AG04450 (cell line): ENCODE measurements at regions not wholly inside any gene's neighbourhood (a gene's known extent, or its start where the extent isn't known, plus 50 kb on each side); places are given as distances from the start of the nearest gene placed in this dataset.

ENCODE experiments used
- CTCF ChIA-PET: fragments of 300-600, 350-600 bp; formaldehyde crosslinking; extraction: SDS; loops from one replicate; lab custom pipeline; 2022; ENCODE audit warnings: antibody characterized with exemption, inconsistent platforms; lab: Charles Lee
- POLR2A ChIA-PET: fragments of 350-600 bp; formaldehyde crosslinking; extraction: SDS; loops from one replicate; lab custom pipeline; 2021; ENCODE audit warnings: antibody characterized with exemption, inconsistent platforms; lab: Yijun Ruan, JAX
- DNase-seq: peaks from one replicate; pipeline ENCODE4 v3.0.0-alpha.2; 2011; ENCODE audit warnings: low read depth, low spot score
- H3K27ac ChIP-seq: one replicate; pipeline ENCODE4 v1.5.1; 2012; ENCODE audit warnings: low read depth, low read length, control low read depth
- H3K27me3 ChIP-seq: one replicate; pipeline ENCODE4 v1.6.0; 2012; ENCODE audit warnings: low read length; ENCODE audit not compliant: control insufficient read depth, insufficient read depth
- H3K4me3 ChIP-seq: 2 replicates; pipeline ENCODE4 v1.5.1; 2011; ENCODE audit warnings: mild to moderate bottlenecking, low read depth, low read length, control low read depth
- H3K9me3 ChIP-seq: 2 replicates; pipeline ENCODE4 v1.5.1; 2012; ENCODE audit warnings: low read length; ENCODE audit not compliant: control insufficient read depth, insufficient read depth
- TF ChIP-seq, protein P1 (sequence below): IDR thresholded peaks from 2 replicates; pipeline ENCODE4 v1.5.1; 2011; ENCODE audit warnings: low read depth, low read length, control low read depth, inconsistent platforms

DNA sequence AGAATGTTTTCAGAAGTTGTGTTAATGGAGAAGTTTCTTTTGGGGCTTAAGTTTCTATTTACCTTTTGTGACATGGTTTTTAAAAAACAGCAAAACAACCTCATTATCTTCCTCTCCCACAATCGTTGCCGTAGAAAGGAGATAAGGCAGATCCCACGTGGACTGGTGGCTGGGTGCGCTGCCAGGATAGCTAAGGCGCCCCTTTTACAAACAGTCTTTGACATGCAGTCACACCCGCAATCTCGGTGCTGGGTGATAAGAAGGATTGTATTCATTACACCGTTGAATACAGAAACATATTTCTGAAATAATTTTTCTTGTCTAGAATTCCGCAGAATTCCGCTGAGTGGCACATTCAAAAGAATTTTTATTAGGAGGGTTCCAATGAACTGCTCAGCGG is 271.1 kb downstream of the UQCRFS1 start:
- no peak overlapping the region for H3K4me3 ChIP-seq
- H3K9me3 ChIP-seq, result peaks cover 12% of the 10 kb centered on the region
- no peak overlapping the region for H3K27ac ChIP-seq
- no peaks in the 10 kb centered on the region for H3K27me3 ChIP-seq
- TF ChIP-seq, protein P1, sequence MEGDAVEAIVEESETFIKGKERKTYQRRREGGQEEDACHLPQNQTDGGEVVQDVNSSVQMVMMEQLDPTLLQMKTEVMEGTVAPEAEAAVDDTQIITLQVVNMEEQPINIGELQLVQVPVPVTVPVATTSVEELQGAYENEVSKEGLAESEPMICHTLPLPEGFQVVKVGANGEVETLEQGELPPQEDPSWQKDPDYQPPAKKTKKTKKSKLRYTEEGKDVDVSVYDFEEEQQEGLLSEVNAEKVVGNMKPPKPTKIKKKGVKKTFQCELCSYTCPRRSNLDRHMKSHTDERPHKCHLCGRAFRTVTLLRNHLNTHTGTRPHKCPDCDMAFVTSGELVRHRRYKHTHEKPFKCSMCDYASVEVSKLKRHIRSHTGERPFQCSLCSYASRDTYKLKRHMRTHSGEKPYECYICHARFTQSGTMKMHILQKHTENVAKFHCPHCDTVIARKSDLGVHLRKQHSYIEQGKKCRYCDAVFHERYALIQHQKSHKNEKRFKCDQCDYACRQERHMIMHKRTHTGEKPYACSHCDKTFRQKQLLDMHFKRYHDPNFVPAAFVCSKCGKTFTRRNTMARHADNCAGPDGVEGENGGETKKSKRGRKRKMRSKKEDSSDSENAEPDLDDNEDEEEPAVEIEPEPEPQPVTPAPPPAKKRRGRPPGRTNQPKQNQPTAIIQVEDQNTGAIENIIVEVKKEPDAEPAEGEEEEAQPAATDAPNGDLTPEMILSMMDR, result no peak
- ChIA-PET POLR2A (no interaction called here), CTCF (no interaction called here)
- DNase-seq, result no peak

DNA sequence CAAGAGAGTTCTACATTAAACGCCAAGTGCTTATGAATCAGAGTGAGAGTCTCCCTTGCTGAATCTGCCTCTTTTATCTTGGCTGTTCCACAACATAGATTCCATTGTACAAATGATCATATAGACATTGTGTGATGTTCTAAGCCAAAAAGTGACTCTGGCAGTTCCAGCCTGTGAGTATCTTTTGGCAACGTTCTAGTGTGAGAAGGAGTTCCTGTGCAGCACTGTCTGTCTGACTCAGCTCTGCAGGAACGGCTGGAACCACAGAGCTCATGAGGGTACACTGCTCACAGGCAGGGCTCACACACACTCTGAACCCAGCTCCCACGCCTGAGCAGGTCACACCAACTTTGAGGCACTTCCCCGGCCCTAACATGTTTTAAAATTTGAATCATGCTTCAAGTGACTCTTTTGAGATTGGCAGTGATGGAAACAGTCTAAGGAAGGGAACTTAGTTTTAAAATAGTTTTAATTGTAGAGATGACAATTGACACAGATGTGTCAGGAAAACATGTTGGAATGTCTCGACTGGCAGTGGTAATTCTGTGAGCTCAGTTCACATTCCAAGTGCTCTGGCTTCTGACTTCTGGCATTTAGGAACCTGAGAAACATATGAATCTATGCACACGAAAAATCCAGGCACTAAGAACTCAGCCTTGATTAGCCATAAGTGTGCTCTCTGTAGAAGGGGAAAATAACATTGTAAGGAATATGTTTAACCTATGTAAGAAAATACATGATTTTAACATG is 272.0 kb downstream of the UQCRFS1 start:
- CTCF ChIA-PET, result no interaction called here
- Histone ChIP-seq H3K27me3 (no peaks in the 10 kb centered on the region), H3K27ac (no peak overlapping the region), H3K9me3 (peaks cover 7% of the 10 kb centered on the region), H3K4me3 (no peak overlapping the region)
- TF ChIP-seq, protein P1, result no peak
- POLR2A ChIA-PET, result no interaction called here
- no peak for DNase-seq

DNA sequence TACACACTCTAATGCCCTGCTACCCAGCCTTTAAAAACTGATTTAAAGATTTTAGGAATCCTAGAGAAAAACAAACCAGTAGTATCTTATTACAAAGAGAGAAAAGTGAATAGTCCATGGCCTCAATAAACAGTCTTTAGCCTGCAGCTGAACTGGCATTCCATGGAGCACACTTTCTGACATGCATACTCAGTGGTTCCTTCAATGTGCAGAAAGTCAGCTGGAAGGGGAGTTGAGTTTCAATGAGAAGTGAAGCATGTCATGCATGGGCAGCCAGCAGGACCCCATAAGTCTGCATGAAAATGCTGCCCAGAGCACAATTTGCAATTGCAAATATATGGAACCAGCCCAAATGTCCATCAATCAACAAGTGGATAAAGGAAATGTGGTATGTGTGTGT is 273.7 kb downstream of the UQCRFS1 start:
- Histone ChIP-seq H3K27me3 (no peaks in the 10 kb centered on the region), H3K27ac (no peak overlapping the region), H3K9me3 (peaks cover 5% of the 10 kb centered on the region), H3K4me3 (no peak overlapping the region)
- ChIA-PET CTCF (no interaction called here), POLR2A (no interaction called here)
- DNase-seq, result no peak
- TF ChIP-seq, protein P1, result no peak

DNA sequence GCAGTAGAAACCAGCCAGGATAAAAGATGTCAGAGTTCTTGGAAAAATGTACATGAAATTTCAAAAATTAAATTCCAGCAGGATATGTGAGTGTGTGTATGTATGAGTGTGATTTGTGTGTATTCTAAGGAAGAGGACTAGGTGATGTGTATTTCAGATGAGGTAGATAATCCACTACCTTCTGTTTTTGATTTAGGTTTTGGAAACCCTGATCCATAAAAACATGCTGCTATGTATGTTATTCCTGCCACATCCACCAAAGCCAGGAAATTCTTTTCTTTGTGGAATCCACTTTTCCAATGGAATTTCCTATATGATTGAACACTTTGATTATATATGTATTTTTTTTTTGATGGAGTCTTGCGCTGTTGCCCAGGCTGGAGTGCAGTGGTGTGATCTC is 276.9 kb downstream of the UQCRFS1 start:
- H3K27me3 ChIP-seq, result no peaks in the 10 kb centered on the region
- H3K27ac ChIP-seq, result no peak overlapping the region
- peaks cover 20% of the 10 kb centered on the region for H3K9me3 ChIP-seq
- ChIA-PET CTCF (no interaction called here), POLR2A (no interaction called here)
- TF ChIP-seq, protein P1, result no peak
- DNase-seq, result no peak
- H3K4me3 ChIP-seq, result no peak overlapping the region

DNA sequence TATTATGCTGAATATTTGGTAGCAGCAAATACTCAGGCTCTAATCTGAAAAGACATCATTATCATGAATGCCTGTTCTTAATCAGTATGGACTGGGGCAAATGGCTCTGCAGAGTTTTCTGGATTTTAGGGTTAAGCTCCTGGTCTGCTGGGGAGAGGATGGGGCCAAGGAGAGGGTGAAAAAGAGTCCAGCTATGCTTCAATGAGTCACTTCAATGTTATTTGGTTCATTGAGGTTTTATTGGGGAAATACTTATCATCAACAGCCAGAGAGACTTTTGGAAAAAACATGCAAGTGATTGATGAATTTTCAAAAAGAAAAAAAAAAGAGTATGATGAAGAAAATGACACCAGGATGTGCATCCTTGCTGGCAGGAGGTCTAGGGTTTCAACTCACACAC is 278.3 kb downstream of the UQCRFS1 start:
- DNase-seq, result no peak
- no peaks in the 10 kb centered on the region for H3K27me3 ChIP-seq
- CTCF ChIA-PET, result no interaction called here
- H3K27ac ChIP-seq, result no peak overlapping the region
- TF ChIP-seq, protein P1, result no peak
- H3K9me3 ChIP-seq, result peaks cover 20% of the 10 kb centered on the region
- H3K4me3 ChIP-seq, result no peak overlapping the region
- POLR2A ChIA-PET, result no interaction called here
